Mesothelial cell of epicardium (in vitro differentiated cells): ENCODE measurements at regions not wholly inside any gene's neighbourhood (a gene's known extent, or its start where the extent isn't known, plus 50 kb on each side); places are given as distances from the start of the nearest gene placed in this dataset.

Experiments
- DNase-seq, 2 experiments: peaks; one replicate each; pipeline ENCODE4 v3.0.0; 2021; ENCODE audit warnings: low spot score in 2 of 2; ENCODE audit not compliant: unreplicated experiment in 2 of 2
- H3K27ac Mint-ChIP-seq: 2 replicates; pipeline ENCODE4 v1.8.0; 2021; ENCODE audit warnings: mixed read lengths
- H3K27me3 Mint-ChIP-seq: 2 replicates; pipeline ENCODE4 v1.8.0; 2021; ENCODE audit warnings: low read depth, mixed read lengths
- H3K36me3 Mint-ChIP-seq: 2 replicates; pipeline ENCODE4 v1.8.0; 2021; ENCODE audit warnings: mixed read lengths
- H3K4me1 Mint-ChIP-seq: 2 replicates; pipeline ENCODE4 v1.8.0; 2021; ENCODE audit warnings: mixed read lengths
- H3K4me3 Mint-ChIP-seq: 2 replicates; pipeline ENCODE4 v1.8.0; 2021; ENCODE audit warnings: mild to moderate bottlenecking, moderate library complexity, mixed read lengths
- H3K9me3 Mint-ChIP-seq: 2 replicates; pipeline ENCODE4 v1.8.0; 2021; ENCODE audit warnings: mixed read lengths
- CTCF ChIP-seq: fragments of 200-600 bp; sonication (generic); IDR thresholded peaks from one replicate; pipeline ENCODE4 v1.5.0; 2021; ENCODE audit warnings: antibody characterized with exemption; ENCODE audit not compliant: unreplicated experiment

GRCh38 chr6:137724495-137725211, 142.4 kb upstream of the TNFAIP3 start:
- H3K27me3 Mint-ChIP-seq, result no peaks in the 10 kb centered on the region
- H3K4me1 Mint-ChIP-seq, result peaks cover 18% of the 10 kb centered on the region
- H3K27ac Mint-ChIP-seq, result no peak overlapping the region
- no peak overlapping the region for H3K4me3 Mint-ChIP-seq
- H3K9me3 Mint-ChIP-seq, result no peaks in the 10 kb centered on the region
- no peak for TF ChIP-seq CTCF
- no peak for DNase-seq
- no peaks in the 10 kb centered on the region for H3K36me3 Mint-ChIP-seq

GRCh38 chr6:137725949-137726348, 141.1 kb upstream of the TNFAIP3 start:
- Mint-ChIP-seq H3K27ac (no peak overlapping the region), H3K9me3 (no peaks in the 10 kb centered on the region), H3K4me1 (peaks cover 24% of the 10 kb centered on the region), H3K27me3 (no peaks in the 10 kb centered on the region), H3K36me3 (no peaks in the 10 kb centered on the region), H3K4me3 (no peak overlapping the region)
- DNase-seq, result no peak
- TF ChIP-seq CTCF, result no peak

- H3K4me1 Mint-ChIP-seq, result peaks cover 26% of the 10 kb centered on the region
- no peak overlapping the region for H3K4me3 Mint-ChIP-seq
- DNase-seq, result no peak
- no peaks in the 10 kb centered on the region for H3K36me3 Mint-ChIP-seq
- H3K9me3 Mint-ChIP-seq, result no peaks in the 10 kb centered on the region
- peak overlapping the region; percentile 3 for H3K27ac Mint-ChIP-seq
- no peak for TF ChIP-seq CTCF
- H3K27me3 Mint-ChIP-seq, result no peaks in the 10 kb centered on the region
Observed at GRCh38 chr6:137726582-137726981, 140.5 kb upstream of the TNFAIP3 start.

GRCh38 chr6:137727216-137727765, 139.8 kb upstream of the TNFAIP3 start:
- Mint-ChIP-seq H3K27ac (peak overlapping the region; percentile 45), H3K4me1 (peaks cover 34% of the 10 kb centered on the region), H3K27me3 (no peaks in the 10 kb centered on the region), H3K36me3 (no peaks in the 10 kb centered on the region), H3K4me3 (no peak overlapping the region), H3K9me3 (no peaks in the 10 kb centered on the region)
- DNase-seq, result no peak
- TF ChIP-seq CTCF, result no peak

GRCh38 chr6:137728386-137729349, 138.4 kb upstream of the TNFAIP3 start:
- Mint-ChIP-seq H3K4me3 (no peak overlapping the region), H3K27ac (no peak overlapping the region), H3K4me1 (peaks cover 45% of the 10 kb centered on the region), H3K9me3 (no peaks in the 10 kb centered on the region), H3K36me3 (no peaks in the 10 kb centered on the region), H3K27me3 (no peaks in the 10 kb centered on the region)
- TF ChIP-seq CTCF, result no peak
- DNase-seq, result no peak
